Uterus (tissue), 3 donors: ENCODE measurements at regions not wholly inside any gene's neighbourhood (a gene's known extent, or its start where the extent isn't known, plus 50 kb on each side); places are given as distances from the start of the nearest gene placed in this dataset.

Source experiments
- DNase-seq, 2 donors: peaks; one replicate each; pipeline ENCODE4 v3.0.0-alpha.2; 2019 to 2020
- H3K27ac ChIP-seq, 2 donors: fragments of 200-600 bp; sonication (generic); 1 replicate in 1 of 2; 2 replicates in 1 of 2; pipeline ENCODE4 v1.5.1; 2016 to 2018
- H3K27me3 ChIP-seq, 2 donors: fragments of 200-600 bp; sonication (generic); one replicate each; pipeline ENCODE4 v1.5.1; 2018 to 2019; ENCODE audit warnings: control low read depth in 1 of 2
- H3K36me3 ChIP-seq, 2 donors: fragments of 200-600 bp; sonication (generic); one replicate each; pipeline ENCODE4 v1.5.1; 2019; ENCODE audit warnings: control low read depth in 1 of 2
- H3K4me1 ChIP-seq, 2 donors: fragments of 200-600 bp; sonication (generic); one replicate each; pipeline ENCODE4 v1.5.1; 2018 to 2019; ENCODE audit warnings: control low read depth in 1 of 2
- H3K4me3 ChIP-seq, 2 donors: fragments of 200-600 bp; sonication (generic); 1 replicate in 1 of 2; 2 replicates in 1 of 2; pipeline ENCODE4 v1.5.1; 2018 to 2019; ENCODE audit warnings: mild to moderate bottlenecking in 1 of 2
- H3K9me3 ChIP-seq, 2 donors: fragments of 200-600 bp; sonication (generic); one replicate each; pipeline ENCODE4 v1.5.1; 2019; ENCODE audit warnings: control low read depth in 1 of 2
- POLR2A ChIP-seq, 2 donors: fragments of 450-650 bp; IDR thresholded peaks; one replicate each; pipeline ENCODE4 v1.6.1; 2016; ENCODE audit warnings: antibody characterized with exemption in 2 of 2, mild to moderate bottlenecking in 1 of 2, moderate library complexity in 1 of 2
- intact Hi-C: fragments of 100-400 bp; cut with DNase I; formaldehyde crosslinking; loops from one replicate; pipeline ENCODE4 v1.15.1; 2023; ENCODE audit warnings: low total_unique reads
- TF ChIP-seq, protein P1 (sequence below), 4 experiments: fragments of 200-600 bp in 2 of 4; fragments of 450-650 bp in 2 of 4; sonication (generic) in 2 of 4; IDR thresholded peaks; one replicate each; pipeline ENCODE4 v1.5.1; 2016 to 2019; ENCODE audit warnings: antibody characterized with exemption in 4 of 4, mild to moderate bottlenecking in 2 of 4, moderate library complexity in 1 of 4
- donor health status: DM: yes; HTN: yes; CAD: no.

DNA sequence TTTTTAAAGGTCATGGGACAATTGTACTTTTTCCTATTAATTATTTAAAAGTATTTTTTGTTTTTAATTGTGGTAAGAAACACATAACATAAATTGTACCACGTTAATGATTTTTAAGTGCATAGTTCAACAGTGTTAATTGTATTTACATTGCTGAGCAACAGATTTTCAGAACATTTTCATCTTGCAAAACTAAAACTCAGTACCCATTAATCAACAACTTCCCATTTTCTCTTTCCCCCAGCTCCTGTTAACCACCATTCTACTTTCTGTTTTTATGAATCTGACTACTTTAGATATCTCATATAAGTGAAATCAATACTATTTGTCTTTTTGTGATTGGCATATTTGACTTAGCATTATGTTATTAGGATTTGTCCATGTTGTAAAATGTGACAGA, 483.9 kb upstream of the ZNF804A start:
- intact Hi-C loops = no loop called here
- Histone ChIP-seq H3K4me1 (no peaks in the 10 kb centered on the region), H3K27me3 (no peaks in the 10 kb centered on the region), H3K27ac (no peak overlapping the region), H3K4me3 (no peak overlapping the region), H3K9me3 (no peaks in the 10 kb centered on the region), H3K36me3 (no peaks in the 10 kb centered on the region)
- no peak for DNase-seq
- TF ChIP-seq POLR2A (IDR thresholded peaks at IDR 0.05) = no peak
- TF ChIP-seq, protein P1, sequence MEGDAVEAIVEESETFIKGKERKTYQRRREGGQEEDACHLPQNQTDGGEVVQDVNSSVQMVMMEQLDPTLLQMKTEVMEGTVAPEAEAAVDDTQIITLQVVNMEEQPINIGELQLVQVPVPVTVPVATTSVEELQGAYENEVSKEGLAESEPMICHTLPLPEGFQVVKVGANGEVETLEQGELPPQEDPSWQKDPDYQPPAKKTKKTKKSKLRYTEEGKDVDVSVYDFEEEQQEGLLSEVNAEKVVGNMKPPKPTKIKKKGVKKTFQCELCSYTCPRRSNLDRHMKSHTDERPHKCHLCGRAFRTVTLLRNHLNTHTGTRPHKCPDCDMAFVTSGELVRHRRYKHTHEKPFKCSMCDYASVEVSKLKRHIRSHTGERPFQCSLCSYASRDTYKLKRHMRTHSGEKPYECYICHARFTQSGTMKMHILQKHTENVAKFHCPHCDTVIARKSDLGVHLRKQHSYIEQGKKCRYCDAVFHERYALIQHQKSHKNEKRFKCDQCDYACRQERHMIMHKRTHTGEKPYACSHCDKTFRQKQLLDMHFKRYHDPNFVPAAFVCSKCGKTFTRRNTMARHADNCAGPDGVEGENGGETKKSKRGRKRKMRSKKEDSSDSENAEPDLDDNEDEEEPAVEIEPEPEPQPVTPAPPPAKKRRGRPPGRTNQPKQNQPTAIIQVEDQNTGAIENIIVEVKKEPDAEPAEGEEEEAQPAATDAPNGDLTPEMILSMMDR (IDR thresholded peaks at IDR 0.05) = no peak

DNA sequence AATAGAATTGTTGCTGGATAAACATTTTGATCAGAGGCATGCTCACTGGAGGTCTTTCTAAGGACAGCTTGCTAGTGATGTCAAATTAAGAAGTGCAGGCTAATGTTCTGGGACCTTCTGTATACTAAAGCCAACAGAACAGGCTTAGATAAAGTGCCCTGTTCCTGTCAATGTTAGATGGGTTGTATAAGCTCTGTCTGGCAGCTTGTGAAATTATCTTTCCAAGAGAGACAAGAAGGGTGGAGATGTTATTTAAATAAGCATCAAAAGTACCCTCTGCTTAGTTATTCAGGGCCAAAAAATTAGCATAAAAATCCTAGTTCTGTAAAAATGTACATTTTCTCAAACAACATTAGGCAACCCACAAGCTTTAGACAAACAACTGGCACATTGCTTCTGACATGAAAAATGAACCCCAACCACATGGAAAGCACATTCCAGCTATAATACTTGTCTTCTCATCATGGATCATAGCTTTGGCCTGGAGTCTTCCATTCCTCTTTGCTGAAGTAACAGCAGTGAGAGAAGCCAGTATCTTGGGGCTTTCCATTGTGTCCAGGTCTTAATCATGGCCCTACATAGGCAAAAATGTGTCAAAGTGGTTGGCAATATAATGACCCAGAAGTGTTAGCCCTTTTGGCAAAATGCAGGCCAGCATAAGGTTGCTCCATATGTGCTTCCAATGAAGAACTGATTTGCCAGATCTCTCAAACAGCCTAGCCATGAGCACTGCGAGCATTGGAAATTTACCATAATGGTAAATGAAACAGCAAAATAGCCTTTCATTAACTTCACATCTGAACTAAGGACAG, 478.1 kb upstream of the ZNF804A start:
- Histone ChIP-seq H3K27ac (no peak overlapping the region), H3K27me3 (no peaks in the 10 kb centered on the region), H3K4me1 (no peaks in the 10 kb centered on the region), H3K4me3 (no peak overlapping the region), H3K36me3 (no peaks in the 10 kb centered on the region), H3K9me3 (no peaks in the 10 kb centered on the region)
- no peak for TF ChIP-seq POLR2A (IDR thresholded peaks at IDR 0.05)
- TF ChIP-seq, protein P1 (IDR thresholded peaks at IDR 0.05) = no peak
- intact Hi-C loops = no loop called here
- no peak for DNase-seq

DNA sequence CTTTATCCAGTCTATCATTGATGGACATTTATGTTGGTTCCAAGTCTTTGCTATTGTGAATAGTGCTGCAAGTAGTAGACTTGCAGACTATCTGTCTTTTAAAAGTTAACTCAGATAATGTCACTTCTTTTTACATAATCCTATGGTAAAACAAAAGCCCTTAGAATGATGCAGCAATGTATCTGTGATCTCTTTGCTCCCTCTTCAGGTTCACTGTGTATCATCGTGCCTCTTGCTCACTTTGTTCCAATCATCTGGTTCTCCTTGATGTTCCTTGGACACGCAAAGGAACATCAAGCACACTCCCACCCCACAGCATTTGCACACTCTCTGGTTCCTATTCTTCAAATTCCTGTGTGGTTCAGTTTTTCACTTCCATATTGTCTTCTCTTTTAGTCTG, 472.5 kb upstream of the ZNF804A start:
- TF ChIP-seq POLR2A (IDR thresholded peaks at IDR 0.05) = no peak
- TF ChIP-seq, protein P1 (IDR thresholded peaks at IDR 0.05) = no peak

DNA sequence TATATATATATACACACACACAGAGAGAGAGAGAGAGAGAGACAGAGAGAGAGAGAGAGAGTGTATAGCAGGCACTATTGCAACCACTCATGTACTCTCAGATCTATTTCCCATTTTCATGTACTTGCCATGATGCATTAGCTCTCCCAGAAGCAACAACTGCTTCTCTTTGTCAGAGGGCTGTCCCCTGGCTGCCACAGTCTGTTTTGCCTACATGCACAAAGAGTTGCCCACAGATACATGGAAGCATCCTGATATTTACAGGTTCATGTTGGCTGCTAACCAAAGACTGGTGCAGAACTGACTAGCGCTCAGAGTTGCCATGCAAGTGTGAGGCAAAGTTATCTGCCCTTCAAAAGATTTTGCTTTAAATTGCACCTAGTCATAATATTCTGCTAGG, 469.3 kb upstream of the ZNF804A start:
- no peak for DNase-seq
- intact Hi-C loops = no loop called here
- no peak for TF ChIP-seq POLR2A (IDR thresholded peaks at IDR 0.05)

More for the DNA sequence above, 472.5 kb upstream of the ZNF804A start:
- intact Hi-C loops = no loop called here
- Histone ChIP-seq H3K4me3 (no peak overlapping the region), H3K27me3 (no peaks in the 10 kb centered on the region), H3K9me3 (no peaks in the 10 kb centered on the region), H3K4me1 (no peaks in the 10 kb centered on the region), H3K36me3 (no peaks in the 10 kb centered on the region), H3K27ac (no peak overlapping the region)
- no peak for DNase-seq

DNA sequence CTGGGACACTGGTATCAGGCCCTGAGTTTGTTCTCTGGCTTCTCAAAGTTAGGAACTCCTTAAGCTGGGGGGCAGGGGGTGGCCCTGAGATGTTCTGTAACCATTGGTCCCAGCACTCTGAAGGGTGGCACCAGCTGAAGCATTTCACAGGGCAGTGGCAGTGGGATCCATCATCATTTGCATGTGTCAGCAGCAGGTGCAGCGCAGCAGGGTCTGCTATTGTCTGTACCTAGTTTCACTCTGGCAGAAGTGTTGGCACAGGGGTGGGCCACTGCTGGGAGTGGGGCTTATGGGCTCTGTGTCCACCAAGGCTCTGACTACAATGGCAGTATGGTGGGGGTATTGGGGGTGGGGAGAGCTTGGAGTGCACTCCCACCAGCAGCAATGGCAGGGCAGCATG, 460.4 kb upstream of the ZNF804A start:
- TF ChIP-seq, protein P1 (IDR thresholded peaks at IDR 0.05) = no peak
- TF ChIP-seq POLR2A (IDR thresholded peaks at IDR 0.05) = no peak
- intact Hi-C loops = no loop called here
- Histone ChIP-seq H3K27ac (no peak overlapping the region), H3K27me3 (no peaks in the 10 kb centered on the region), H3K4me1 (no peaks in the 10 kb centered on the region), H3K36me3 (no peaks in the 10 kb centered on the region), H3K9me3 (no peaks in the 10 kb centered on the region), H3K4me3 (no peak overlapping the region)
- no peak for DNase-seq

More for the DNA sequence above, 469.3 kb upstream of the ZNF804A start:
- no peaks in the 10 kb centered on the region for H3K9me3 ChIP-seq
- H3K4me3 ChIP-seq = no peak overlapping the region
- H3K27ac ChIP-seq = no peak overlapping the region
- no peaks in the 10 kb centered on the region for H3K27me3 ChIP-seq
- no peaks in the 10 kb centered on the region for H3K4me1 ChIP-seq
- H3K36me3 ChIP-seq = no peaks in the 10 kb centered on the region
